GF-D8 (cell line): ENCODE measurements at regions not wholly inside any gene's neighbourhood (a gene's known extent, or its start where the extent isn't known, plus 50 kb on each side); places are given as distances from the start of the nearest gene placed in this dataset.
"Not testable (repeated sequence)": the region's sequence is repeated elsewhere in the genome, so short reads cannot be mapped to it uniquely, and the experiment has no call there.

Source experiments
- DNase-seq: peaks from one replicate; lab custom pipeline; 2025; lab: John Stamatoyannopoulos, UW

- no peak for DNase-seq
These were observed 1048.6 kb downstream of the PCDH7 start for GRCh38 chr4:31768756-31769155.

DNA sequence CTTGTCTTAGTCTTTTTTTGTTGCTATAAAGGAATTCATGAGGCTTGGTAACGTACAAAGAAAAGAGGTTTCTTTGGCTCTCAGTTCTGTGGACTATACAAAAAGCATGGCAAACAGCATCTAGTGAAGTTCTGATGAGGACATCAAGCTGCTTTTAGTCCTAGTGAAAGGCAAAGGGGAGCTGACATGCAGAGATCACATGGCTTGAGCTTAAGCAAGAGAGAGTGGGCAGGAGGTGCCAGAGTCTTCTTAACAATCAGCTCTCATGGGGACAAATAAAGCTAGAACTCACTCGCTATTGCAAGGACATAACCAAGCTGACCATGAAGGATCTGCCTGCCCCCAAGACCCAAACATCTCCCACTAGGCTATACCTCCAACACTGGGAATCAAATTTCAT is 1063.1 kb downstream of the PCDH7 start:
- DNase-seq, result no peak

GRCh38 chr4:31784558-31784957 is 1064.4 kb downstream of the PCDH7 start:
- DNase-seq, result no peak

GRCh38 chr4:31787701-31788100 is 1067.5 kb downstream of the PCDH7 start:
- no peak for DNase-seq

DNA sequence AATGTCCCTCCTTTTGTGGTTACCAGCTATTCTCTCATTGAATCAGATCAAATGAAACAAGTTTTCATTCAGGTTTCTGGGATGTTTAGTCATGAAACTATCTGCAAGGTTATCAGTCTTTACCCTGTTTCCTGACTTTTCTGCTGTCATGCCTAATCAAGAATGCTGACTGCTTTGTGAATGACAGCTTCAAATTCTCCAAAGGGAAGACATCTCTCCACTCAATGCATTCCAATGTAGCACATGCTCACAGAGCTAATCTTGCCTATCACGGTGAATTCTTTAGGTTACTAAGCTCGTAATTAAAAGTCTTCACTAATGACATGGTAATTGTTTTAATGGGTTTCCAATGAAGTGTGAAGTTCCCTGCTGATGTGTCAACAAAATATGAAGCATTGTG is 1068.5 kb downstream of the PCDH7 start:
- no peak for DNase-seq

DNA sequence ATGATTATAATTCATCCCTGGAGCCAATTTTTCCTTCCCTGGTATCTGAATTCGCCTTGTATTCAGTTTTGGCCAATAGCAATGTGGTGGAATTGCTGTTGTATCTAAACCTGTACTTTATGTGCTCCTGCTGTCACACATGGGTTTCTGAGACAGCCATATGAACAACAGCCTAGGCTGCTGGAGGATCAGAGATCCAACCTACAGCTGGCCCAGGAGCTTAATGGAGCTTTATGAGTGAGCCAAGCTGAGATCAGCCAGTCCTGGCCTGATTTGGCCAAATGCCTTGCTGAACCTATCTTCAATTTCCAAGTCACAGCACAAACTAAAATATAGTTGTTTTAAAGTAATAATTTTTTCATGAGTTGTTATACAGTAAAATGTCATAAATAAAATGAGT is 1071.5 kb downstream of the PCDH7 start:
- DNase-seq, result no peak

DNA sequence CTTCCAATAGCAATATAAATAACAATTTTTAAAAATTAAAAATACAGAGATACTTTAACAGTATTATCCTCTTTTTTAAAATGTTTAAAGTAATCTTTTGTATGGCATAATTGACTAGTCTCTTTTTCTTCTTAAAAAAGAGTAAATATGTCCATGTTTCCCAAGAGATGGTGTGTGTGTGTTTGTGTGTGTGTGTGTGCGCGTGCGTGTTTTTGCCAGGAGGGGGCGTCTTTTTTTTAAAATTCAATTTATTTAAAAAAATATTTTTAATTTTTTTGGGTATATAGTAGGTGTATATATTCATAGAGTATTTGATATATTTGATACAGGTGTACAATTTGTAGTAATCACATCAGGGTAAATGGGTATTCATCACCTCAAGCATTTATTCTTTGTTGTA is 1073.7 kb downstream of the PCDH7 start:
- no peak for DNase-seq

DNA sequence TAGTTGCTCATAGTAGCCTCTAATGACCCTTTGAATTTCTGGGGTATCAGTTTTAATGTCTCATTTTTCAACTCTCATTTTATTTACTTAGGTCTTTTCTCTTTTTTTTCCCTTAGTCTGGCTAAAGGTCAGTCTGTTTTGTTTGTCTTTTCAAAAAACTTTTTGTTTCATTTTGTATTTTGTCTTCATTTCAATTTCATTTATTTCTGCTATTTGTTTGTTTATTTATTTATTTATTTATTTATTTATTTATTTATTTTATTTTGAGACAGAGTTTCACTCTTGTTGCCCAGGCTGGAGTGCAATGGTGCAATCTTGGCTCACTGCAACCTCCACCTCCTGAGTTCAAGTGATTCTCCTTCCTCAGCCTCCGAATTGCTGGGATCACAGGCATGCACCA is 1076.9 kb downstream of the PCDH7 start:
- DNase-seq, result not testable (repeated sequence)

DNA sequence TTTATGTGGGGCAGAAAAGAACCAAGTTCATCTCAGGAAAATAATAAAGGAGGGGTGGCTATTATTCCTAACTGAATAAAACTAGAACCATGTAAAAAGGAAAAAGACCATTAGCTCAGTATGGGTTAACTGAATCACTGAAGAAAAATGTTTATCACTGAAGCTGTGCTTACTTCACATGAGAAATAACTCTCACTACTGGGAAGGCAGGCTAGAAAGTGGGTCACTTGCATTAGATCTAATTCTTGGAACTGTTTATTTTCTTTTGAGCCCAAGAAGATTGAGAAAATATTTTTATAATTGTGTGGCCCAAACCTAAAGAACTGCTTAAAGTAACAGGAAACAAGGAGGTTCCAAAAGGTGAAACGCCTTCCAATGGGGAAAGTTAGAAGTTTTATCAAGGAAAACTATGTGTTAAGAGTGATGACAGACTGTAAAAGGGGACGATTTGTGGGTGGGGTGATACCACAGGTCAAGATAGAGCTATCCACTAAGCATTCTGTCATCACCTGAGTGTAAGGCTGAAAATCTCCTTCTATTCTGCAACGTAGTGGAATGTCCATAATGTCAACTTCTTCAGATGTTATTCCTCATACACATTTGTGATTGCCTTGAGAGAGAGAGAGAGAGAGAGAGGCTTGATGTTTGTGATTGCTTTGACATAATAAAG is 1083.5 kb downstream of the PCDH7 start:
- no peak for DNase-seq

- DNase-seq, result no peak
These were observed 1086.9 kb downstream of the PCDH7 start for GRCh38 chr4:31807036-31807435.

GRCh38 chr4:31844350-31844749 is 1124.2 kb downstream of the PCDH7 start:
- DNase-seq, result no peak

DNA sequence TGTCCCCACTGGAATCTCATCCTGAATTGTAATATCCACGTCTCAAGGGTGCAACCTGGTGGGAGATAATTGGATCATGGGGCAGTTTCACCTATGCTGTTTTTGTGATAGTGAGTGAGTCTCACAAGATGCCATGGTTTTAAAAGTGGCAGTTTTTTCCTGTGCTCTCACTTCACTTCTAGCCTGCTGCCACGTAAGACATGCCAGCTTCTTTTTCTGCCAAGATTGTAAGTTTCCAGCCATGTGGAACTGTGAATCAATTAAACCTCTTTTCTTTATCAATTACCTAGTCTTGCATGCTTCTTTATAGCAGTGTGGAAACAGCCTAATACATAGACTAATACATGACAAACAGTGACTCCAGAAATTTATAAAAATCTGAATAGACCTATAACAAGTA is 1131.8 kb downstream of the PCDH7 start:
- no peak for DNase-seq

DNA sequence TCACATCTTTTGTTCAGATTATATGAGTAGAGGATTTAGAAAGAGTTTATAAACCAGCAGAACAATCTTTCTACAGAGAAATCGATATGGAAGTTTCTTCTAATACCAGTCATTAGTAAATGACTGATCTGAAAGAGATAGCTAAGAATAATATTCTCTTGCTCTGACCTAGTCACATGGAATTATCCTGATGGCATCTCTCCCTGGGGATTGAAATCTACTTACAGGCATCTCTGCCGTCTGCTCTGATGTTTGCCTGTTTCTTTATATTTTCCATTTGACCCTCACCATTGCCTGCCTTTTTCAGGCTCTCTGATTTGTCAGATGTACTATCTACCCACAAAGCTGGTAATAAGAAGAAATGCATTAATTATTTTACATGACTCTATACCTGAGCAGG is 1157.3 kb downstream of the PCDH7 start:
- no peak for DNase-seq

DNA sequence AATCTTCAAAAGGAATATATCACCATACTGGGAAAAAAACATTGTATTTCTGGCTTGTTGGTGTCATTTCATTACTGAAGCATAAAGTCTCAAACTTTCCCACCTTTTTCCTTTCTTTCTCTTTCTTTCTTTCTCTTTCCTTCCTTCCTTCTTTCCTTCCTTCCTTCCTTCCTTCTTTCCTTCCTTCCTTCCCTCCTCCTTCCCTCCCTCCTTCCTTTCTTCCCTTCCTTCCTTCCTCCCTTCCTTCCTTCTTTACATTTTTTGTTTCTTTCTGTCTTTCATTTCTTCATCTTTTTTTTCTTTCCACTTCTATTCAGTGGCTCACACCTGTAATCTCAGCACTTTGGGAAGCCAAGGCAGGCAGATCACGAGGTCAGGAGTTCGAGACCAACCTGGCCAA is 1160.7 kb downstream of the PCDH7 start:
- DNase-seq, result not testable (repeated sequence)

DNA sequence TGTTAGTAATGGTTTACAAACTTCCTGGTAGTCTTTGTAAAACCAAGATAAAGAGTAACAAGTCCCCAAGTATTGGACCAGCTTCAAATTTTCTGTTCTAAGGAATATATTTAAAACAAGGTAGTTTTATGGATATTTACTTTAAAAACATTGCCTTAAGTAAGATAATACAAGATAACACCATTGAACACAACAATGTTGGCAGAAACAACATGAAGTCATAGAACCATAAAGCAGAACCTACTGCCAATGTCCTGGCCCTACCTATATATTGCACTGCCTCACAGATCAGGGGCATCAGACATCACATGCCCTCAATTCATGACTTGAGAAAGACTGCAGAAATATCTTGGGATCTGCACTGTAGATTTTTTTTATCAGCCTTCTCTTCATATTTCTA is 1176.2 kb downstream of the PCDH7 start:
- no peak for DNase-seq

GRCh38 chr4:31905363-31905762 is 1185.2 kb downstream of the PCDH7 start:
- no peak for DNase-seq

DNA sequence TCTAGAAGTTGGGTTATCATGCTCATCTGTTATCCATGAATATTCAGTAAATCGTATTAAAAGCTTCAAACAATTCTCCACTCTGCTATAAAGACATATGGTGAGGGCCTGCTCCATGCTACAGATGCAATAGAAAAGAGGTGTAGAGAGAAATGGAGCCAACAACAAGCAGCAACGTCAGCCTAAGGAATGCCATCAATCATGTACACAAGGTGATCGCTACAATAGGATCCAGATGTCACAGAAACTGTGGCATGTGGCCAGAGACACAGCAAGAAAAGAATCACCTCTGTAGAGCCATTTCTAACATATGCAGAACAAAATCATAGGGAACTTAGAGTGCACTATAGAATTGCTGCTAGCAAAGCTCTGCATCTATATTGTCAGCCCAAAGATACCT is 1188.1 kb downstream of the PCDH7 start:
- no peak for DNase-seq

DNA sequence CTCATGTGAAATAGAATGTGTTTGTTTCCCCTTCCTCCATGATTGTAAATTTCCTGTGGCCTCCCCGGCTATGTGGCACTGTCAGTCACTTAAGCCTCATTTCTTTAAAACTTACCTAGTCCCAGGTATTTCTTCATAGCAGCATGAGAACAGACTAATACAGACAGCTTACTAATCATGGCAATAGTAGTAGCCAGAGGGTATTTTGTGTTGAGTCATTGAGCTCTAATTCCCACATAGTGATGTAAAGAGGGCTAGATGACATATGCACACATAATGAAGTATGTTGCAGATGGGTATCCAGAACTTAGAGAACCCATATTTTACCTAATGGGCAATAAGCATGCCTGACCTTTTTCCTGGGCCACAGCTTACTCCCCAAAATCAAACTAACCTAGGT is 1197.2 kb downstream of the PCDH7 start:
- DNase-seq, result no peak

DNA sequence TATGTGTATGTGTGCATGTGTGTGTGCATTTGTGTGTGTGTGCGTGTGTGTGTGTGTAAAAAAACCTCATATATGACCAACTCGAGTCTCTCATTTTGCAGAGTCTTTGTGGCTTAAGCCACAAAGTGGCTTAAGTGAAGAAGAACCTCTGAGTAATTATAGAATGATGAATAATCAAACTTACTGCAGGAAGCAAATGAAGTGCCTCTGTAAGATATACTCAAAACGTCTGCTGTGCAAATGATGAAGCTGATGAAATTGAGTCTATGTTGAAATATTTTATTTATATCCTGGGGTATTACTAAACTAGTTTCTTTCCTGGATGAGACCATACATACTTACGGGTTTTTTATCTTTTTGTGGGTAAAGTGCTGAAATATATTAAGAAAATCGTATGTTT is 1198.7 kb downstream of the PCDH7 start:
- DNase-seq, result no peak

DNA sequence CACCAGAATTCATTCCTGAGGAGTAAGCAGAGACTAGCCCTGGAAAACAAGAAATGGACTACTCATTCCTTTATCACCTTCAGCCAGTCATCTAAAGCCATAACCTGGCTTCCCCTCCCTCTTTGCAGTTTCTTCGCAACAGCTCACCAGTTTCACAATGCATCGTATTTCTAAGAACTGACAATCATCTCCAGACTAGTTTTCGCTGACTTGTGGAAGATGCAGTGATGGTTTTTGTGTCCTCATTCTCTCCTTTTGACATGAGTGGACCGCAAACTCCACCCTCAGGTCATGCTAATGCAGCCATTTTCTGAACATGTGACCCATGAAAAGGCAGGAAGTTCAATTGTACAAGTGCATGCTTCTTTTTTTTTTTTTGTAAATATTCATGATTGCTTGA is 1203.5 kb downstream of the PCDH7 start:
- DNase-seq, result no peak

DNA sequence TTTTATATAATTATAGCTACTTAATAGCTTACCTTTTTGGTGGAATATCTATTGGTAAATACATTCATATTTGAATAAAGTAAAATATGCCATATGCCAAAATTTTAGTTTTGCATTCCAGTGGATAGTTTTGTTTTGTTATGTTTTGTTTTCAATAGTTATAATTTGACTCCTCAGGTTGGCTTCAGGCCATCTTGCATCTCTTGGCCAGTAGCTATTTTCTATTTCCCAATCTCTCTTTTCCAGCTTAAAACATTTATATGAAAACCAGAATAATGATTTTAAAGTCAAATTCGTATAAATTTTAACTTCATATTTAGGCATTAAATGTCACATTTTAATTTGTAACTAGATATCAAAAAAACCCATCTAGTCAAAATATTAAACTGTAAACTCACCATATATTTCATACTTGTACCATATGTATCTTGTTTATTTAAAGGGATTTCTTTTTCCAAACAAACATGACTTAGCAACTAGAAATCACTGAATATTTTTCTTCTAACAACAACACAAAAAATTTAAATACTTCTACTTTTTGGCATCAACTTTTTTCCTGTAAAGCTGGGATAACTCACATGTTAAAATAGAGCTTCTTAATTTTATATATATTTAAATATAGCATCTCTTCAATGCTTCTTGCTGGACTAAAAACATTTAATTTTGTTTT is 1209.6 kb downstream of the PCDH7 start:
- no peak for DNase-seq

- no peak for DNase-seq
These were observed 1226.3 kb downstream of the PCDH7 start for GRCh38 chr4:31946456-31946855.

GRCh38 chr4:31947101-31947500 is 1226.9 kb downstream of the PCDH7 start:
- DNase-seq, result no peak

- no peak for DNase-seq
These were observed 1228.9 kb downstream of the PCDH7 start for GRCh38 chr4:31949045-31949444.
